Osteocyte (in vitro differentiated cells): ENCODE measurements at regions not wholly inside any gene's neighbourhood (a gene's known extent, or its start where the extent isn't known, plus 50 kb on each side); places are given as distances from the start of the nearest gene placed in this dataset.

ENCODE experiments used
- DNase-seq: peaks from one replicate; pipeline ENCODE4 v3.0.0; 2021; ENCODE audit warnings: mixed read lengths; ENCODE audit not compliant: unreplicated experiment; ENCODE audit errors: extremely low spot score
- H3K27ac Mint-ChIP-seq: one replicate; pipeline ENCODE4 v1.8.0; 2021; ENCODE audit warnings: mild to moderate bottlenecking, mixed read lengths; ENCODE audit not compliant: unreplicated experiment
- H3K27me3 Mint-ChIP-seq: one replicate; pipeline ENCODE4 v1.8.0; 2021; ENCODE audit warnings: mixed read lengths; ENCODE audit not compliant: unreplicated experiment
- H3K36me3 Mint-ChIP-seq: one replicate; pipeline ENCODE4 v1.8.0; 2021; ENCODE audit warnings: mixed read lengths; ENCODE audit not compliant: unreplicated experiment
- H3K4me1 Mint-ChIP-seq: one replicate; pipeline ENCODE4 v1.8.0; 2021; ENCODE audit warnings: mixed read lengths; ENCODE audit not compliant: unreplicated experiment
- H3K4me3 Mint-ChIP-seq: one replicate; pipeline ENCODE4 v1.8.0; 2021; ENCODE audit warnings: mild to moderate bottlenecking, moderate library complexity, mixed read lengths; ENCODE audit not compliant: unreplicated experiment
- H3K9me3 Mint-ChIP-seq: one replicate; pipeline ENCODE4 v1.8.0; 2021; ENCODE audit warnings: mixed read lengths; ENCODE audit not compliant: unreplicated experiment
- CTCF ChIP-seq: fragments of 200-600 bp; sonication (generic); IDR thresholded peaks from 2 replicates; pipeline ENCODE4 v1.5.0; 2021; ENCODE audit warnings: antibody characterized with exemption, mild to moderate bottlenecking, moderate library complexity

GRCh38 chr2:43000242-43001054 lies 208.1 kb upstream of the HAAO start:
- no peak for DNase-seq
- H3K27ac Mint-ChIP-seq = no peak overlapping the region
- TF ChIP-seq CTCF = no peak
- no peaks in the 10 kb centered on the region for H3K27me3 Mint-ChIP-seq
- no peak overlapping the region for H3K4me3 Mint-ChIP-seq
- H3K4me1 Mint-ChIP-seq = no peaks in the 10 kb centered on the region
- H3K36me3 Mint-ChIP-seq = peaks cover 2% of the 10 kb centered on the region
- peaks cover 8% of the 10 kb centered on the region for H3K9me3 Mint-ChIP-seq

GRCh38 chr2:42999856-43000241 lies 207.5 kb upstream of the HAAO start:
- H3K27me3 Mint-ChIP-seq = no peaks in the 10 kb centered on the region
- H3K27ac Mint-ChIP-seq = no peak overlapping the region
- no peaks in the 10 kb centered on the region for H3K4me1 Mint-ChIP-seq
- TF ChIP-seq CTCF = no peak
- DNase-seq = no peak
- peaks cover 8% of the 10 kb centered on the region for H3K9me3 Mint-ChIP-seq
- H3K36me3 Mint-ChIP-seq = peaks cover 2% of the 10 kb centered on the region
- no peak overlapping the region for H3K4me3 Mint-ChIP-seq

- Mint-ChIP-seq H3K4me3 (no peak overlapping the region), H3K9me3 (peaks cover 8% of the 10 kb centered on the region), H3K27ac (no peak overlapping the region), H3K4me1 (no peaks in the 10 kb centered on the region), H3K36me3 (peaks cover 2% of the 10 kb centered on the region), H3K27me3 (no peaks in the 10 kb centered on the region)
- no peak for DNase-seq
- TF ChIP-seq CTCF = no peak
Observed at GRCh38 chr2:42999391-42999841, 207.0 kb upstream of the HAAO start.

GRCh38 chr2:42998721-42999120 lies 206.3 kb upstream of the HAAO start:
- H3K36me3 Mint-ChIP-seq = peaks cover 2% of the 10 kb centered on the region
- no peak for DNase-seq
- H3K27me3 Mint-ChIP-seq = no peaks in the 10 kb centered on the region
- H3K27ac Mint-ChIP-seq = no peak overlapping the region
- no peak for TF ChIP-seq CTCF
- H3K4me3 Mint-ChIP-seq = no peak overlapping the region
- peaks cover 8% of the 10 kb centered on the region for H3K9me3 Mint-ChIP-seq
- H3K4me1 Mint-ChIP-seq = no peaks in the 10 kb centered on the region

- H3K27ac Mint-ChIP-seq = no peak overlapping the region
- H3K36me3 Mint-ChIP-seq = peaks cover 2% of the 10 kb centered on the region
- H3K4me1 Mint-ChIP-seq = no peaks in the 10 kb centered on the region
- no peaks in the 10 kb centered on the region for H3K27me3 Mint-ChIP-seq
- no peak for TF ChIP-seq CTCF
- H3K9me3 Mint-ChIP-seq = peaks cover 8% of the 10 kb centered on the region
- DNase-seq = no peak
- H3K4me3 Mint-ChIP-seq = no peak overlapping the region
Observed at GRCh38 chr2:42996528-42996927, 204.1 kb upstream of the HAAO start.
